ENCODE measurements at regions not wholly inside any gene's neighbourhood (a gene's known extent, or its start where the extent isn't known, plus 50 kb on each side); places are given as distances from the start of the nearest gene placed in this dataset.

- no peak overlapping the region for H3K4me3 ChIP-seq
- H3K27ac ChIP-seq: no peak overlapping the region
- intact Hi-C loops (cut with DNase I): no loop called here
- no peaks in the 10 kb centered on the region for H3K36me3 ChIP-seq
- H3K4me1 ChIP-seq: peaks cover 0 to 12% (median 0%) of the 10 kb centered on the region in 12 donors
- H3K27me3 ChIP-seq: no peaks in the 10 kb centered on the region
- no peak for TF ChIP-seq CTCF (IDR thresholded peaks at IDR 0.05)
- no peak for TF ChIP-seq POLR2A (IDR thresholded peaks at IDR 0.05)
- H3K9me3 ChIP-seq: peaks cover 0 to under 1% (median 0%) of the 10 kb centered on the region in 12 donors
- DNase-seq: no peak
- ATAC-seq: no peak
These were observed 166.6 kb upstream of the PDE3A start for GRCh38 chr12:20201733-20202132.

- WGBS, 4 donors: 56 to 69% (median 58%) methylated on average over 2 of the region's 2 CpGs
- H3K4me3 ChIP-seq: no peak overlapping the region
- peak overlapping the region in 4 of 12 donors; percentile 0 to 39 (median 13) for H3K27ac ChIP-seq
These were observed 162.5 kb upstream of the PDE3A start for GRCh38 chr12:20205854-20206253.

GRCh38 chr12:20206410-20206809 lies 161.9 kb upstream of the PDE3A start:
- intact Hi-C loops (cut with DNase I): no loop called here
- no peak for ATAC-seq
- H3K9me3 ChIP-seq: no peaks in the 10 kb centered on the region
- TF ChIP-seq POLR2A (IDR thresholded peaks at IDR 0.05) (no peak), CTCF (IDR thresholded peaks at IDR 0.05) (no peak)
- no peaks in the 10 kb centered on the region for H3K27me3 ChIP-seq
- H3K4me1 ChIP-seq: peaks cover 0 to 27% (median 3%) of the 10 kb centered on the region in 12 donors
- peak overlapping the region in 2 of 12 donors; percentile 0 to 39 for H3K27ac ChIP-seq
- DNase-seq: no peak
- WGBS, 4 donors: 45 to 59% (median 50%) methylated on average over 2 of the region's 2 CpGs
- H3K36me3 ChIP-seq: no peaks in the 10 kb centered on the region
- no peak overlapping the region for H3K4me3 ChIP-seq

More at GRCh38 chr12:20205854-20206253, 162.5 kb upstream of the PDE3A start:
- Histone ChIP-seq H3K9me3 (no peaks in the 10 kb centered on the region), H3K36me3 (no peaks in the 10 kb centered on the region), H3K4me1 (peaks cover 0 to 21% (median 0%) of the 10 kb centered on the region in 12 donors), H3K27me3 (no peaks in the 10 kb centered on the region)
- intact Hi-C loops (cut with DNase I): no loop called here
- DNase-seq: no peak
- ATAC-seq: no peak
- TF ChIP-seq POLR2A (IDR thresholded peaks at IDR 0.05) (no peak), CTCF (IDR thresholded peaks at IDR 0.05) (no peak)

- Histone ChIP-seq H3K9me3 (no peaks in the 10 kb centered on the region), H3K36me3 (no peaks in the 10 kb centered on the region), H3K27ac (peak overlapping the region in 5 of 12 donors; percentile 79 to 84 (median 83)), H3K4me3 (no peak overlapping the region), H3K27me3 (no peaks in the 10 kb centered on the region), H3K4me1 (peaks cover 0 to 60% (median 25%) of the 10 kb centered on the region in 12 donors)
- 75 to 87% (median 78%) methylated on average over 2 of the region's 2 CpGs for WGBS, 4 donors
- DNase-seq: no peak
- ATAC-seq: no peak
- intact Hi-C loops (cut with DNase I): loop anchor here in 5 of 10 donors (5.0 to 10.0 kb wide), 9 partner anchors 62 to 468 kb away; partner anchors contain the start of gene PDE3A (in 4 of the 5)
- TF ChIP-seq CTCF (IDR thresholded peaks at IDR 0.05): no peak
- TF ChIP-seq POLR2A (IDR thresholded peaks at IDR 0.05): no peak
These were observed 157.6 kb upstream of the PDE3A start for GRCh38 chr12:20210621-20211215.

Data from heart left ventricle (tissue), 16 donors.